ENCODE measurements at regions not wholly inside any gene's neighbourhood (a gene's known extent, or its start where the extent isn't known, plus 50 kb on each side); places are given as distances from the start of the nearest gene placed in this dataset.

DNA sequence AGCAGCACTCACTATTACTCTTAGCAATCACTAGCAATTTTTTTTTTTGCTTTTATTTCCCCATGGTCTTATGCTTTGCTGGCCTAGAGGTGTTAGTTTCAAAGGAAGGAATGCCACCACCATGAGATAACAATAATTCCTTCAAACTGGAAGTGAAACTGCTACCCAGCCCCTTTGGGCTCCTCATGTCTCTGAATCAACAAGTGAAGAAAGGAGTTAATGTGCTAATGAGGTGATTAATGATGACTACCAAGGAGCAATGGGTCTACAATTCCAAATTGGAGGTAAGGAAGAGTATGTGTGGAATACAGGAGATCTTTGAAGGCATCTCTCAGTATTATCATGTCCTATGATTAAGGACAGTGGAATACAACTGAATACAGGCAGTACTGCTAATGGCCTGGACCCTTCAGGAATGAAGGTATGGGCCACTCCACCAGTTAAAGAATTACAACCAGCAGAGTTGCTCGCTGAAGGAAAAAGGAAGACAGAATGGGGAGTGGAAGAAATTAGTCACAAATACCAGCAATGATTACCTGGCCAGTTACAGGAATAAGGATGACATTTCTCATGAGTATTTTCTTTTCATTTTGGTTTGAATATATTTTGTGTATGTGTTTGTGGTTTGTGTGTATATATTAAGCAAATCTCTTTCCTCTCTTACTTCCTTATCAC lies 652.9 kb downstream of the ADGRL2 start:
- 81 to 83% methylated on average over 1 of the region's 1 CpG for WGBS, 2 donors
- Histone ChIP-seq H3K4me1 (ENCODE audit: control insufficient read depth in 2 of 2, insufficient read depth in 2 of 2, low read length in 1 of 2) (no peaks in the 10 kb centered on the region), H3K9me3 (ENCODE audit: control insufficient read depth in 2 of 2, insufficient read depth in 1 of 2, low read depth in 1 of 2, low read length in 1 of 2) (no peaks in the 10 kb centered on the region), H3K27ac (ENCODE audit: low read depth in 2 of 2, low read length in 1 of 2) (no peak overlapping the region), H3K4me3 (ENCODE audit: low read depth in 1 of 2, low read length in 2 of 2) (no peak overlapping the region), H3K27me3 (ENCODE audit: control insufficient read depth in 1 of 2, insufficient read depth in 2 of 2, low read length in 2 of 2) (no peaks in the 10 kb centered on the region), H3K36me3 (ENCODE audit: control insufficient read depth in 2 of 2, insufficient read depth in 2 of 2, low read length in 1 of 2) (no peaks in the 10 kb centered on the region)

DNA sequence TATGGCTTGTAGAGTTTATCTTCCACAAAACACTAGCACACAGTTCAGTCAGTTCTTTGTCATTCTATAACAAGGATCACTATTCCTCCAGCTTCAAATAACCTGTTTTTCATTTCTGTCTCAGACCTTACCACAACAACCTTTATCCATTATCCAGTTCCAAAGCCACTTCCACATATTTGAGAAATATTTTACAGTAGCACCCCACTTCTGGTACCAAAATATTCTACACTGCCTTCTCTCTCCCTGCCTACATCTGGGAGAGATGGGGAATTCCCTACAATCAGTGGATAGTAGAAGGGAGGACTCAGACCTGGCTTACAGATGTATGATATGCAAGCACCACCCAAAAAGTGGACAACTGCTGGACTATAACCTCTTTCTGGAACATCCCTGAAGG lies 651.4 kb downstream of the ADGRL2 start:
- Histone ChIP-seq H3K27ac (ENCODE audit: low read depth in 2 of 2, low read length in 1 of 2) (no peak overlapping the region), H3K4me1 (ENCODE audit: control insufficient read depth in 2 of 2, insufficient read depth in 2 of 2, low read length in 1 of 2) (no peaks in the 10 kb centered on the region), H3K9me3 (ENCODE audit: control insufficient read depth in 2 of 2, insufficient read depth in 1 of 2, low read depth in 1 of 2, low read length in 1 of 2) (no peaks in the 10 kb centered on the region), H3K27me3 (ENCODE audit: control insufficient read depth in 1 of 2, insufficient read depth in 2 of 2, low read length in 2 of 2) (no peaks in the 10 kb centered on the region), H3K36me3 (ENCODE audit: control insufficient read depth in 2 of 2, insufficient read depth in 2 of 2, low read length in 1 of 2) (no peaks in the 10 kb centered on the region), H3K4me3 (ENCODE audit: low read depth in 1 of 2, low read length in 2 of 2) (no peak overlapping the region)

- WGBS, 2 donors: 91 to 93% methylated on average over 2 of the region's 2 CpGs
- Histone ChIP-seq H3K27ac (ENCODE audit: low read depth in 2 of 2, low read length in 1 of 2) (no peak overlapping the region), H3K9me3 (ENCODE audit: control insufficient read depth in 2 of 2, insufficient read depth in 1 of 2, low read depth in 1 of 2, low read length in 1 of 2) (no peaks in the 10 kb centered on the region), H3K4me1 (ENCODE audit: control insufficient read depth in 2 of 2, insufficient read depth in 2 of 2, low read length in 1 of 2) (no peaks in the 10 kb centered on the region), H3K36me3 (ENCODE audit: control insufficient read depth in 2 of 2, insufficient read depth in 2 of 2, low read length in 1 of 2) (no peaks in the 10 kb centered on the region), H3K4me3 (ENCODE audit: low read depth in 1 of 2, low read length in 2 of 2) (no peak overlapping the region), H3K27me3 (ENCODE audit: control insufficient read depth in 1 of 2, insufficient read depth in 2 of 2, low read length in 2 of 2) (no peaks in the 10 kb centered on the region)
Observed at GRCh38 chr1:82451191-82451590, 650.5 kb downstream of the ADGRL2 start.

DNA sequence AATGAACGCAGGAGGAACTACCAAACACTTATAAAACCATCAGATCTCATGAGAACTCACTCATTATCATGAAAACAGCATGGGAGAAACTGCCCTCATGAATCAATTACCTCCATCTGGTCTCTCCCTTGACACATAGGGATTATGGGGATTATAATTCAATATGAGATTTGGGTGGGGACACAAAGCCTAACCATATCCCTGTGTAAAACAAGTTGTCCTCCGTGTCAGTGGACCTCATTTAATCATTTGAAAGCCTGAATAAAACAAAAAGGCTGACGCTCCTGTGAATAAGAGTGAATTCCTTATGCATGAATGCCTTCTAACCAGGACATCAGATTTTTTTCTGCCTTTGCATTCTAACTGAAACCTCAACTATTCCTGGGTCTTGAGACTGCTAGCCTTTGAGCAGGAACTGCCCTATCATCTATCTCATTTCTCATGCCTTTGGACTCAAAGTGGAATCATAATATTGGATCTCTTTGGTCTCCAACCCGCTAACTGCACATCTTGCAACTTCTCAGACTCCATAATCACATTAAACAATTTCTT lies 648.8 kb downstream of the ADGRL2 start:
- H3K36me3 ChIP-seq (ENCODE audit: control insufficient read depth in 2 of 2, insufficient read depth in 2 of 2, low read length in 1 of 2): no peaks in the 10 kb centered on the region
- H3K4me1 ChIP-seq (ENCODE audit: control insufficient read depth in 2 of 2, insufficient read depth in 2 of 2, low read length in 1 of 2): no peaks in the 10 kb centered on the region
- H3K27ac ChIP-seq (ENCODE audit: low read depth in 2 of 2, low read length in 1 of 2): no peak overlapping the region
- 64 to 73% methylated on average over 4 of the region's 4 CpGs for WGBS, 2 donors
- no peaks in the 10 kb centered on the region for H3K9me3 ChIP-seq (ENCODE audit: control insufficient read depth in 2 of 2, insufficient read depth in 1 of 2, low read depth in 1 of 2, low read length in 1 of 2)
- H3K4me3 ChIP-seq (ENCODE audit: low read depth in 1 of 2, low read length in 2 of 2): no peak overlapping the region
- no peaks in the 10 kb centered on the region for H3K27me3 ChIP-seq (ENCODE audit: control insufficient read depth in 1 of 2, insufficient read depth in 2 of 2, low read length in 2 of 2)

DNA sequence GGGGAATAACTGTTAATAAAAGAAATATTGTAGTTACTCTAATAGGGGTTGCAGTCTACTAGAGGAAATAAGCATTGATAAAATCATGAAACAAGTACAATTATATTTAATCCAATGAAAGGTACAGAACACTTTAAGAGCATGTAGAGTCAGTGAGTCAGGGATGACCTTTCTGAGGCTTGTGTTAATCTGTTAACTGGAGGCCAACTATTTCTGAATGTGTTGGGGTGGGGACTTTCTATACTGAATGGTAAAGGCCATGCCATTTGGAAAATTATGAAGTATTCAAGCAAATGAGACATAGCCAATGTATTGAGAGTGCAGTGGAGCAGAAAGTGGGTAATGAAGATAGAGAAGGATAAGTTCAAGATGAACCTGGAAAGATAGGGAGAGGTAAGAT lies 646.2 kb downstream of the ADGRL2 start:
- H3K9me3 ChIP-seq (ENCODE audit: control insufficient read depth in 2 of 2, insufficient read depth in 1 of 2, low read depth in 1 of 2, low read length in 1 of 2): no peaks in the 10 kb centered on the region

GRCh38 chr1:82446236-82446635 lies 645.5 kb downstream of the ADGRL2 start:
- no peak overlapping the region for H3K4me3 ChIP-seq (ENCODE audit: low read depth in 1 of 2, low read length in 2 of 2)
- H3K27ac ChIP-seq (ENCODE audit: low read depth in 2 of 2, low read length in 1 of 2): no peak overlapping the region

More for the DNA sequence above, 646.2 kb downstream of the ADGRL2 start:
- H3K4me3 ChIP-seq (ENCODE audit: low read depth in 1 of 2, low read length in 2 of 2): no peak overlapping the region
- no peaks in the 10 kb centered on the region for H3K4me1 ChIP-seq (ENCODE audit: control insufficient read depth in 2 of 2, insufficient read depth in 2 of 2, low read length in 1 of 2)
- H3K27me3 ChIP-seq (ENCODE audit: control insufficient read depth in 1 of 2, insufficient read depth in 2 of 2, low read length in 2 of 2): no peaks in the 10 kb centered on the region
- no peaks in the 10 kb centered on the region for H3K36me3 ChIP-seq (ENCODE audit: control insufficient read depth in 2 of 2, insufficient read depth in 2 of 2, low read length in 1 of 2)
- H3K27ac ChIP-seq (ENCODE audit: low read depth in 2 of 2, low read length in 1 of 2): no peak overlapping the region

GRCh38 chr1:82445827-82446226 lies 645.1 kb downstream of the ADGRL2 start:
- 79 to 83% methylated on average over 3 of the region's 3 CpGs for WGBS, 2 donors
- no peak overlapping the region for H3K27ac ChIP-seq (ENCODE audit: low read depth in 2 of 2, low read length in 1 of 2)
- no peaks in the 10 kb centered on the region for H3K36me3 ChIP-seq (ENCODE audit: control insufficient read depth in 2 of 2, insufficient read depth in 2 of 2, low read length in 1 of 2)
- no peaks in the 10 kb centered on the region for H3K27me3 ChIP-seq (ENCODE audit: control insufficient read depth in 1 of 2, insufficient read depth in 2 of 2, low read length in 2 of 2)
- no peaks in the 10 kb centered on the region for H3K4me1 ChIP-seq (ENCODE audit: control insufficient read depth in 2 of 2, insufficient read depth in 2 of 2, low read length in 1 of 2)
- no peak overlapping the region for H3K4me3 ChIP-seq (ENCODE audit: low read depth in 1 of 2, low read length in 2 of 2)
- no peaks in the 10 kb centered on the region for H3K9me3 ChIP-seq (ENCODE audit: control insufficient read depth in 2 of 2, insufficient read depth in 1 of 2, low read depth in 1 of 2, low read length in 1 of 2)

More at GRCh38 chr1:82446236-82446635, 645.5 kb downstream of the ADGRL2 start:
- H3K4me1 ChIP-seq (ENCODE audit: control insufficient read depth in 2 of 2, insufficient read depth in 2 of 2, low read length in 1 of 2): no peaks in the 10 kb centered on the region
- 63 to 68% methylated on average over 2 of the region's 2 CpGs for WGBS, 2 donors
- no peaks in the 10 kb centered on the region for H3K27me3 ChIP-seq (ENCODE audit: control insufficient read depth in 1 of 2, insufficient read depth in 2 of 2, low read length in 2 of 2)
- no peaks in the 10 kb centered on the region for H3K36me3 ChIP-seq (ENCODE audit: control insufficient read depth in 2 of 2, insufficient read depth in 2 of 2, low read length in 1 of 2)
- no peaks in the 10 kb centered on the region for H3K9me3 ChIP-seq (ENCODE audit: control insufficient read depth in 2 of 2, insufficient read depth in 1 of 2, low read depth in 1 of 2, low read length in 1 of 2)

GRCh38 chr1:82445132-82445531 lies 644.4 kb downstream of the ADGRL2 start:
- H3K36me3 ChIP-seq (ENCODE audit: control insufficient read depth in 2 of 2, insufficient read depth in 2 of 2, low read length in 1 of 2): no peaks in the 10 kb centered on the region
- H3K4me3 ChIP-seq (ENCODE audit: low read depth in 1 of 2, low read length in 2 of 2): no peak overlapping the region
- no peak overlapping the region for H3K27ac ChIP-seq (ENCODE audit: low read depth in 2 of 2, low read length in 1 of 2)
- WGBS, 2 donors: 87 to 91% methylated on average over 3 of the region's 3 CpGs
- H3K9me3 ChIP-seq (ENCODE audit: control insufficient read depth in 2 of 2, insufficient read depth in 1 of 2, low read depth in 1 of 2, low read length in 1 of 2): no peaks in the 10 kb centered on the region
- no peaks in the 10 kb centered on the region for H3K4me1 ChIP-seq (ENCODE audit: control insufficient read depth in 2 of 2, insufficient read depth in 2 of 2, low read length in 1 of 2)
- H3K27me3 ChIP-seq (ENCODE audit: control insufficient read depth in 1 of 2, insufficient read depth in 2 of 2, low read length in 2 of 2): no peaks in the 10 kb centered on the region

GRCh38 chr1:82441402-82441801 lies 640.7 kb downstream of the ADGRL2 start:
- 86 to 89% methylated on average over 4 of the region's 4 CpGs for WGBS, 2 donors
- H3K27me3 ChIP-seq (ENCODE audit: control insufficient read depth in 1 of 2, insufficient read depth in 2 of 2, low read length in 2 of 2): no peaks in the 10 kb centered on the region
- H3K4me1 ChIP-seq (ENCODE audit: control insufficient read depth in 2 of 2, insufficient read depth in 2 of 2, low read length in 1 of 2): no peaks in the 10 kb centered on the region
- H3K27ac ChIP-seq (ENCODE audit: low read depth in 2 of 2, low read length in 1 of 2): no peak overlapping the region
- no peak overlapping the region for H3K4me3 ChIP-seq (ENCODE audit: low read depth in 1 of 2, low read length in 2 of 2)
- H3K9me3 ChIP-seq (ENCODE audit: control insufficient read depth in 2 of 2, insufficient read depth in 1 of 2, low read depth in 1 of 2, low read length in 1 of 2): no peaks in the 10 kb centered on the region
- no peaks in the 10 kb centered on the region for H3K36me3 ChIP-seq (ENCODE audit: control insufficient read depth in 2 of 2, insufficient read depth in 2 of 2, low read length in 1 of 2)

DNA sequence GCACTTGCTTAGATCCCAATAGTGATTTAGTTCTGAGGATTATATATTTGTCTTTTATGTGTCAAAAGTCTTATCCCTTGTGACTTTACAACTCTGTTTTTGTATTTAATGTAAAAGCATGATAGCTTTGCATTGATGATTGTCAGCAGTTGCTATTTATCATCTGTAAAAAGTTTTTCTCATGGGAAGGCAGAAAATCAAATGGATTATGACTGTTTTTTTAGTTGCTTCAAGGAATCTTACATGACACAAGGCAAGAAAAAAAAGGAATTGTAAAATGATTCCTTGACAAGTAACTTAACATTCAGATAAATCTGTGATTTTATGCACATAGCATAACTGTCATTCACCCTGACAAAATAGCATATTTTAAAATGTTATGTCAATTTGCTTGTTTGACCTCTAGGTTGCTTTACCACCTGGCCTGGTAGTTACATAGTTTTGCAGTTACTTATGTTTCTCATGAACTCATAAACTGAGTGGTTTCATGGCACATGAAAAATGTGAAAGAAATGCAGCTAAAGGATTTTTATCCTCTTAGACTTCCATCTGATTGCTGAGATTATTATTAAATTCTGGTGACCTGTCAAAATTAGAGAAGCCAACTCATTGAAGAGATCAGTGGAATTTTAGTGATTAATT lies 622.6 kb downstream of the ADGRL2 start:
- no peaks in the 10 kb centered on the region for H3K27me3 ChIP-seq (ENCODE audit: control insufficient read depth in 1 of 2, insufficient read depth in 2 of 2, low read length in 2 of 2)
- H3K4me3 ChIP-seq (ENCODE audit: low read depth in 1 of 2, low read length in 2 of 2): no peak overlapping the region
- H3K36me3 ChIP-seq (ENCODE audit: control insufficient read depth in 2 of 2, insufficient read depth in 2 of 2, low read length in 1 of 2): no peaks in the 10 kb centered on the region
- H3K9me3 ChIP-seq (ENCODE audit: control insufficient read depth in 2 of 2, insufficient read depth in 1 of 2, low read depth in 1 of 2, low read length in 1 of 2): no peaks in the 10 kb centered on the region
- H3K4me1 ChIP-seq (ENCODE audit: control insufficient read depth in 2 of 2, insufficient read depth in 2 of 2, low read length in 1 of 2): no peaks in the 10 kb centered on the region
- H3K27ac ChIP-seq (ENCODE audit: low read depth in 2 of 2, low read length in 1 of 2): no peak overlapping the region

Measured in esophagus (tissue), 2 donors.